Right renal cortex interstitium (tissue), 3 donors: ENCODE measurements at regions not wholly inside any gene's neighbourhood (a gene's known extent, or its start where the extent isn't known, plus 50 kb on each side); places are given as distances from the start of the nearest gene placed in this dataset.

Experiments
- DNase-seq, 3 donors: peaks; one replicate each; pipeline ENCODE4 v3.0.0-alpha.2; 2013; ENCODE audit warnings: low read depth in 3 of 3, low spot score in 2 of 3

- DNase-seq, result no peak
Measured at GRCh38 chr6:105628156-105628860, 225.4 kb upstream of the PREP start.

DNA sequence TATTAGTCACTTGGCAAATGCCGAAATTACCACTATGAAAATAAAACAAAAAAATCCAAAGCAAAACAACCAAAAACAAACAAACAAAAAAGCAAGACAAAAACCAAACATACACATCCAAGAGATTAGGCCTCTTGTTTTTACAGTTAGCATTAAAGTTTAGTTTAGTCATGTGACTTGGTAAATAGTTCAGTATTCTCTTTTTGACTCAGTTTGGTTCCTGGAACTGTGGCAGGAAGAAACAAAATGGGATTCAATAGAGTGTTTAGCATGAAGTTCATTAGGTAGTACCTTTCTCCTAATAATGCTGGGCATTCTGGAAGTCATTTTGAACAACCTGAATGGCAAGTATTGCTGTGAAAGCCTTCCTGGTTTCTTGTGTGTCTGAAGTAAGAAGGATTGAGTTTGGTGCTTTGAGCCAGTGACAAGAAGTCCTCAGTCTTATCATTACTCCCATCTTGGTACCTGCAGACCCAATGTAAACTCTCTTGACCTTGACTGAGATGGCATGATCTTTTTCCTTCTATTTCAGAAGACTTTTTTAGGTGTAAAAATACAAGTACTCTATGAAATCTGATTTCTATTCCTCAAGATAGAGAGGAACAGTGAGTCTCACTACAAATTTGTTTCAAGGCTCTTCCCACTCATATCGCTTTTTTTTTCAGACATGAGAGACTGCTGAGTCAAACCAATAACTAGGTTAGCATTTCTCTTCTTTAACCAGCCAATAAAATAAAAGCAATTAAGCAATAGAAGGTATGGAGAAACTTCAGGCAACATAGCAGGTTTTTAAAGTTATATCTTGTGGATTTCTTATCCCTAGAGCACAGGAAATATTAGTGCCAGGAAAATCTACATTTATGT is 223.6 kb upstream of the PREP start:
- DNase-seq, result no peak

DNA sequence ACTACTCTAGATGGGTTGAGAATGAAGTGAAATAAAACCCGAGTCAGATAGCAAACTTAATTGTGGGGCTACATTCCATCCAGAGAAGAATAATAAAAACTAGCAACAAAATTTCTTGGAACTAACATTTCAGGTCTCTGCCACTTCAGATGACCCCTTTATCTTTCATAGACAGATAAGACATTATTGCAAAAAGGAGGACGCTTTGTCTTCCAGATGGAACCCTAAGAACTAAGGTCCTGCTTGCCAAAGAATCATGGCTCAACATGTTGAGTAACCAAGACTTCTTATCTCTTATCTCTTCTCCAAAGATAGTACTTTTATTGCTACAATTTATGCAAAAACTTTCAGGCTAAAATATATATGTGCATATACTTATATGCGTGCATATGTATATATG is 221.1 kb upstream of the PREP start:
- no peak for DNase-seq

DNA sequence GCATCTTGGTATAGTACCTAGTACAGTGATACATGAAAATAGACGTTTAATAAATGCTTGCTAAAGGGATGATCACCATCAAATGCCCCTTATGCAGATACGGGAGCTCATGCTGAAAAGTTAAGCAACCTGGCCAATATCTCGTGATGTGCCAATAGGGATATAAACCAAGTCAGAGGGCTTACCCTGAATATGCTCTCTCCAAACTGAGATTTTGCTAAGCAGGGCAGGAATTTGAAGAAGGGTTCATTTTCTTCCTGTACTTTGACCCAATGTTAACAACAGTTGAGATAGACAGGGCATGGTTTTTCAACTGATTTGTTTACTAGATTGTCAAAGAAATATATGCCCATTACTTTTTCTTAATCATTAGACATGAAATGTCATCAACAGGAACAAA is 219.3 kb upstream of the PREP start:
- DNase-seq, result no peak

DNA sequence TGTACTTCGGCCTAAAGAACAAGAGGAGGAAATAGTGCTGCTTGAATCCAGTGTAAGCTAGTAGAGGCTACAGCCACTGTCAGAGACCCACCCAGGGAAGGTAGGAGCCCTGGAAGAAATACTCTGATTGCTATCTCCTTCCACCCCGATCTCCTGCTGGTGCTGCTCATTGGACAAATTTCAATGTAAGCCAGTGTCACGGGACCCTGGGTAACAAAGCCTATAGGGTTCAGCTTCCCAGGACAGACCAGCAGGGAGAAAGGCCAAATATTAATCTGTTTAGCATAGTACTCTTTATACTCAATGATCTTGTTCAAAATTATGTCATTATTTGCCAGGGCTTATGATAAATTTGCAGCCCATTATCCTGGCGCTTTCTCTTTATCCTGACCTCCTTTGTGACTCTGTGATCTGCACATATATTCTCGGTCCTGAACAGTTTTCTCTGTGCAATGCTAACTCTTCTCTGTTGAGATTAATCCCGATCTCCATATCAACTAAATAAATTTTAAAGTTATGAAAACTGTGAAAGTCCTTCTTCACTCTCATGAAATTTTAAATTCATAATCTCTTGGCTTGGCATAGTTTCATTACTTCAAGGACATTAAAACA is 218.8 kb upstream of the PREP start:
- no peak for DNase-seq

- DNase-seq, result no peak
Measured at GRCh38 chr6:105620878-105621277, 218.0 kb upstream of the PREP start.

GRCh38 chr6:105619971-105620741 is 217.3 kb upstream of the PREP start:
- DNase-seq, result no peak

DNA sequence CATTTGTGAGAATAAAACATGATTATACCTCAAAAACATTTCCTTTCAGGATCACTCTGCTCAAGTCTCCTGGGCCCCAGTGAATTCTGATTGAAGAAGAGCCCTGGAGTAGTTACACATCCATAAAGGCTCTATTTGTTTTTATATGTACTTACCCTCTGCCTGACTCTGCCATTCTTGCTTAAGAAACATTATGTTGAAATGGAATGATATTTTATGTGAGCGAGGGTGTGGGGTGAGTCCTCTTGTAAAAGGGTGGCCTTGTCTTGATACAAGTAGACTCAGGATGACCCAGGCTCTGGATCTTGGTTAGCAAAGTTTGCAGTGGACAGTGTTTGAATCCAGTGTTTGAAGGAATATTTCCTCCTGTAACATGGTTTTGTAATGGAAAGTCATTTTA is 215.4 kb upstream of the PREP start:
- no peak for DNase-seq

- DNase-seq, result no peak
Measured at GRCh38 chr6:105616521-105616920, 213.6 kb upstream of the PREP start.

GRCh38 chr6:105611606-105612005 is 208.7 kb upstream of the PREP start:
- DNase-seq, result no peak

DNA sequence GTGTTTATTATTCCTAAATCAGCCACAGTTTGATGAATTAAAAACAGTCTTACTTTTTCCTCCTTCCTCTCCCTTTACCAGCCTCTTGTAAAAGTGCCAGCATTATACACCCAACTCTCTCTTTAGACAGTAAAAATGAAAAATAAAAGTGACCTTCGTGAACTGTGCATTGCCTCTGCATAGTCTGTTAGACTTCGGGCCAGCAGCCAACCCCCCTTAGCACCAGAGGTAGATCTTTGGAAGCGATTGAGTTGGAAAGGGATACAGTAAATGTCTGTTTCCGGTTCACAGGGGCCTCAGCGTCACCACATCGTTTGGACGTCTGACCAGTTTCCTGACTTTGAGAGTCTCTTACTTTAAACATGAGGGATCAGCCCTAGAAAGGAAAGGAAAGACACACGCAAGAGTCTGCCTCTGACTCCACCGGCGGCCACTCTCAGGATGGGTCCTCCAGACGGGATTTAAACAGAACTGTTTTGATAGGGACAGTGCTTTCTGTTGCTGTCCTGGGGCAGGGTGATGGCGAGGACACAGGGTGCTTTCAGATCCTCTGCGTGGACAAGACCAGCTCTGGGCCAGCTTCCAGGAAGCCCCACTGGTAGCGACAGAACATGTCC is 206.6 kb upstream of the PREP start:
- DNase-seq, result no peak

GRCh38 chr6:105608711-105609374 is 206.0 kb upstream of the PREP start:
- no peak for DNase-seq

- no peak for DNase-seq
Measured at GRCh38 chr6:105607636-105608621, 205.0 kb upstream of the PREP start.

GRCh38 chr6:105606831-105607463 is 204.1 kb upstream of the PREP start:
- no peak for DNase-seq

DNA sequence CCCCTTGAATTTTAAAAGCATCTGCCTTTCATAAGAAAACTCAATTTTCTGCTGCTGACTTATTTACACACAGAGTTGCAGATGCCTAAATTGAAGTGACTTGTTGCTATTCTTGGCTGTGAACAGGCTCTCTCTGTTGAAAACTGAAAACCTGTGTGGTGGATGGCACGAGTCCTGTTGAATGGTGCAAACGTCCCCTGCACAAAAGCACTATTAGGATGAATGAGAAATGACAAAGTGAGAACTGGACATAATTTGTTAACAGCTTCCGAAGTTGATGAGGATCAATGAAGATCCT is 201.7 kb upstream of the PREP start:
- no peak for DNase-seq

- no peak for DNase-seq
Measured at GRCh38 chr6:105603788-105604586, 201.1 kb upstream of the PREP start.

DNA sequence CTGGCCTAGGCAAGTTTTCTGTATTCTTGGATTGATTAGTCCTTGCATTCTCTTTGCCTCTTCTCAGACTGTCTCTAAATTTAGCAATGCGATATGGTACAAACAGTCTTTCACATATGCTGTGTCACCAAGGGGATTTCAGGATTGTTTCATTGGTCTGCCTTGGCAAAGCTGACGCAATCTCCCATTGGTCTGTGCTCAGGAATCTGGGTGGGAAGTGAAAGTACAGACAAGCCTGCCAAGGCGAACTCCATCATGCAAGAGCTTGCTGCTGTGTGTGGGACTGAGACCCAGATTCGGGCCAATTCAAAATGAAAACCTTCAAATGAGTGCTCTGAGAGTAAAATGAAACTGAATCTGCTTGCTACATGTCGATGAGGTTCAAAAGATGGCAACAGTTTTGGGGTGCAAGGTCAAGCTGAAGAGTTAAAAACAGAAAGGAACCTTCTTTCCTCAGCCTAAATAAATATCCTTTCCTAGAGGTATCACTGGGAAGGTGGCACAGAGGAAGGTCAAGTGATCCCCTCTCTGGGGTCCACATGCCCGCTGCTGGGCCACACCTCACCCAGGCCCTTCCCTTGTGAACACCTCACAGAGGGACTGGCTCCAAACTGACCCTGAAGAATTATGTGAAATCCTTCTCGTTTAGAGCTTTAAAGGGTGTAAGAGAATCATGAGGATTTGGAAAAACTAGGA is 198.8 kb upstream of the PREP start:
- DNase-seq, result no peak
